IMR-90 (cell line): ENCODE measurements at regions not wholly inside any gene's neighbourhood (a gene's known extent, or its start where the extent isn't known, plus 50 kb on each side); places are given as distances from the start of the nearest gene placed in this dataset.

Experiments
- ATAC-seq: fragments of 200-7000 bp; cut with Tn5 transposase; 2 replicates; pipeline ENCODE4 v1.9.1; 2020; ENCODE audit warnings: low read depth, mild to moderate bottlenecking, moderate library complexity
- BruUV-seq: library from RNA; stranded (reverse); fragments of 400-500 nt; replicated peaks from 2 replicates; lab custom pipeline; 2021; lab: Mats Ljungman, UMichigan
- CTCF ChIA-PET: fragments of 300-600 bp; formaldehyde crosslinking; extraction: SDS; loops from one replicate; lab custom pipeline; 2021; ENCODE audit warnings: antibody characterized with exemption; lab: Yijun Ruan, JAX
- POLR2A ChIA-PET: fragments of 300-600 bp; sonication (Branson Sonifier 250); formaldehyde crosslinking; loops from one replicate; lab custom pipeline; 2022; ENCODE audit warnings: antibody characterized with exemption; ENCODE audit not compliant: unreplicated experiment; lab: Charles Lee
- DNase-seq: peaks from one replicate; pipeline ENCODE4 v3.0.0; 2013
- H2AFZ ChIP-seq: replicated peaks from 2 replicates; pipeline ENCODE3; 2013; ENCODE audit warnings: low read length, mild to moderate bottlenecking; ENCODE audit not compliant: poor library complexity
- H2AK5ac ChIP-seq: 2 replicates; pipeline ENCODE4 v1.6.1; 2013; ENCODE audit warnings: low read depth, low read length, inconsistent platforms
- H2AK9ac ChIP-seq: replicated peaks from 2 replicates; pipeline ENCODE3; 2013; ENCODE audit warnings: mild to moderate bottlenecking, low read depth, low read length, moderate library complexity; ENCODE audit not compliant: poor library complexity
- H2BK120ac ChIP-seq: 2 replicates; pipeline ENCODE4 v1.6.1; 2013; ENCODE audit warnings: low read depth, low read length, inconsistent platforms
- H2BK15ac ChIP-seq: 3 replicates; pipeline ENCODE4 v1.6.1; 2013; ENCODE audit warnings: low read depth, low read length, inconsistent platforms
- H2BK20ac ChIP-seq: 2 replicates; pipeline ENCODE4 v1.6.1; 2013; ENCODE audit warnings: low read depth, mild to moderate bottlenecking, inconsistent platforms, low read length, moderate library complexity
- H2BK5ac ChIP-seq: 2 replicates; pipeline ENCODE4 v1.6.1; 2013; ENCODE audit warnings: mild to moderate bottlenecking, low read depth, low read length, inconsistent platforms; ENCODE audit not compliant: poor library complexity, severe bottlenecking
- H3K14ac ChIP-seq: replicated peaks from 2 replicates; pipeline ENCODE4 v1.6.1; 2013; ENCODE audit warnings: low read depth, low read length, inconsistent platforms
- H3K18ac ChIP-seq: 2 replicates; pipeline ENCODE4 v1.6.1; 2013; ENCODE audit warnings: low read depth, low read length, control low read depth
- H3K23ac ChIP-seq: 2 replicates; pipeline ENCODE4 v1.6.1; 2013; ENCODE audit warnings: low read depth, low read length, inconsistent platforms
- H3K27ac ChIP-seq: 2 replicates; pipeline ENCODE4 v1.5.1; 2013; ENCODE audit warnings: mild to moderate bottlenecking, control low read depth, low read length; ENCODE audit not compliant: insufficient read depth
- H3K27me3 ChIP-seq: 2 replicates; pipeline ENCODE4 v1.6.1; 2013; ENCODE audit warnings: low read length; ENCODE audit not compliant: control insufficient read depth, insufficient read depth
- H3K36me3 ChIP-seq: 2 replicates; pipeline ENCODE4 v1.6.1; 2013; ENCODE audit warnings: low read length, mixed read lengths; ENCODE audit not compliant: control insufficient read depth, insufficient read depth
- H3K4ac ChIP-seq: 2 replicates; pipeline ENCODE4 v1.6.1; 2013; ENCODE audit warnings: low read depth, low read length, inconsistent platforms
- H3K4me1 ChIP-seq: 2 replicates; pipeline ENCODE4 v1.6.1; 2013; ENCODE audit warnings: low read length, mixed read lengths; ENCODE audit not compliant: control insufficient read depth, insufficient read depth
- H3K4me2 ChIP-seq: 2 replicates; pipeline ENCODE4 v1.6.1; 2013; ENCODE audit warnings: low read depth, mild to moderate bottlenecking, control low read depth, low read length, moderate library complexity
- H3K4me3 ChIP-seq: 2 replicates; pipeline ENCODE4 v1.5.1; 2013; ENCODE audit warnings: low read depth, mild to moderate bottlenecking, control low read depth, low read length, moderate library complexity; ENCODE audit not compliant: insufficient read depth
- H3K56ac ChIP-seq: 2 replicates; pipeline ENCODE4 v1.6.1; 2013; ENCODE audit warnings: low read length, inconsistent platforms; ENCODE audit not compliant: insufficient read depth; ENCODE audit errors: extremely low read depth
- H3K79me1 ChIP-seq, 2 experiments: 2 replicates each; pipeline ENCODE4 v1.6.1; 2013; ENCODE audit warnings: low read length in 2 of 2, inconsistent platforms in 1 of 2, low read depth in 1 of 2
- H3K9ac ChIP-seq: 2 replicates; pipeline ENCODE4 v1.6.1; 2013; ENCODE audit warnings: low read depth, low read length, control low read depth
- H3K9me1 ChIP-seq: 2 replicates; pipeline ENCODE4 v1.6.1; 2013; ENCODE audit warnings: low read length, inconsistent platforms; ENCODE audit not compliant: insufficient read depth
- H3K9me3 ChIP-seq: 2 replicates; pipeline ENCODE4 v1.6.1; 2013; ENCODE audit warnings: low read length; ENCODE audit not compliant: control insufficient read depth, insufficient read depth
- H4K20me1 ChIP-seq: 2 replicates; pipeline ENCODE4 v1.6.1; 2013; ENCODE audit warnings: low read length, inconsistent platforms; ENCODE audit not compliant: insufficient read depth
- H4K5ac ChIP-seq: 2 replicates; pipeline ENCODE4 v1.6.1; 2013; ENCODE audit warnings: mild to moderate bottlenecking, low read depth, low read length, control low read depth
- H4K8ac ChIP-seq, 2 experiments: 2 replicates each; pipeline ENCODE4 v1.6.1; 2013; ENCODE audit warnings: low read depth in 2 of 2, low read length in 2 of 2, control low read depth in 1 of 2, inconsistent platforms in 1 of 2
- H4K91ac ChIP-seq: 2 replicates; pipeline ENCODE4 v1.6.1; 2013; ENCODE audit warnings: low read depth, low read length, inconsistent platforms; ENCODE audit not compliant: insufficient read depth
- BHLHE40 ChIP-seq: fragments of 150-350 bp; IDR thresholded peaks from 2 replicates; pipeline ENCODE4 v1.6.1; 2016; ENCODE audit warnings: mild to moderate bottlenecking, low read depth, low read length
- MAFK ChIP-seq: IDR thresholded peaks from 2 replicates; pipeline ENCODE4 v1.6.1; 2012; ENCODE audit warnings: low read depth, low read length, improper control_type of control experiment
- MAZ ChIP-seq: IDR thresholded peaks from 2 replicates; pipeline ENCODE4 v1.6.1; 2012; ENCODE audit warnings: low read depth, mild to moderate bottlenecking, low read length, improper control_type of control experiment, moderate library complexity, borderline replicate concordance
- MXI1 ChIP-seq: IDR thresholded peaks from 2 replicates; pipeline ENCODE4 v1.6.1; 2012; ENCODE audit warnings: low read depth, mild to moderate bottlenecking, low read length, moderate library complexity, borderline replicate concordance
- RAD21 ChIP-seq: IDR thresholded peaks from 2 replicates; pipeline ENCODE4 v1.6.1; 2012; ENCODE audit warnings: low read length, improper control_type of control experiment
- RFX5 ChIP-seq: IDR thresholded peaks from 2 replicates; pipeline ENCODE4 v1.8.0; 2012; ENCODE audit warnings: low read depth, mild to moderate bottlenecking, low read length, moderate library complexity
- USF2 ChIP-seq: fragments of 150-350 bp; IDR thresholded peaks from 2 replicates; pipeline ENCODE4 v1.6.1; 2017; ENCODE audit warnings: mild to moderate bottlenecking, antibody characterized with exemption, low read length, low read depth
- WGBS, 2 experiments: methylation state at CpG; one replicate each; pipeline versions ENCODE4 v1.1.5 to v1.1.7; 2013; ENCODE audit warnings: missing lambda C conversion rate in 2 of 2; ENCODE audit not compliant: insufficient read length in 1 of 2; ENCODE audit errors: extremely low coverage in 2 of 2; 5-methylcytosine and 5-hydroxymethylcytosine counted together
- dilution Hi-C: fragments of 300-500 bp; cut with HindIII; formaldehyde crosslinking; loops from one replicate; pipeline ENCODE4 v1.14.3; 2018; ENCODE audit warnings: low sequenced_read_pairs; ENCODE audit not compliant: unreplicated experiment
- in situ Hi-C: fragments of 300-500 bp; cut with MboI; formaldehyde crosslinking; loops from 3 replicates; pipeline ENCODE4 v1.14.3; 2019; ENCODE audit warnings: low sequenced_read_pairs, inconsistent platforms, mixed read lengths
- intact Hi-C: fragments of 100-400 bp; cut with micrococcal nuclease; formaldehyde crosslinking; loops from 2 replicates; pipeline ENCODE4 v1.10.0; 2022

- TF ChIP-seq BHLHE40 (no peak), MAZ (no peak), RAD21 (no peak), MAFK (no peak), USF2 (no peak), RFX5 (no peak), MXI1 (no peak)
- Histone ChIP-seq H2AK9ac (no peak overlapping the region), H3K27ac (no peak overlapping the region), H2BK15ac (no peak overlapping the region), H3K27me3 (peaks cover 3% of the 10 kb centered on the region), H4K5ac (no peak overlapping the region), H4K91ac (no peak overlapping the region), H4K8ac (no peak overlapping the region), H2AK5ac (no peak overlapping the region), H4K20me1 (no peaks in the 10 kb centered on the region), H3K4me2 (no peak overlapping the region), H3K4ac (no peak overlapping the region), H3K4me3 (no peak overlapping the region), H3K9ac (no peak overlapping the region), H3K4me1 (no peaks in the 10 kb centered on the region), H2BK120ac (no peak overlapping the region), H2BK20ac (no peak overlapping the region), H3K79me1 (no peaks in the 10 kb centered on the region), H3K9me1 (no peaks in the 10 kb centered on the region), H3K56ac (no peak overlapping the region), H3K36me3 (no peaks in the 10 kb centered on the region), H2AFZ (no peak overlapping the region), H3K14ac (no peak overlapping the region), H3K18ac (no peak overlapping the region), H3K9me3 (no peaks in the 10 kb centered on the region), H2BK5ac (no peak overlapping the region), H3K23ac (no peak overlapping the region)
- in situ Hi-C loops: loop anchor here (25.0 kb wide), 1 partner anchor 368 kb away; no protein-coding TSS in a partner anchor
- ChIA-PET POLR2A (no interaction called here), CTCF (no interaction called here)
- ATAC-seq (no peak), DNase-seq (no peak)
- no TSS peak for BruUV-seq
- WGBS, 2 experiments: no CpG with 5 or more reads among the region's 2 CpGs
- intact Hi-C loops: no loop called here
- dilution Hi-C loops: no loop called here
These were observed 73.9 kb upstream of the HAO2 start for GRCh38 chr1:119294722-119295121.
